Thoracic aorta (tissue), 2 donors: ENCODE measurements at regions not wholly inside any gene's neighbourhood (a gene's known extent, or its start where the extent isn't known, plus 50 kb on each side); places are given as distances from the start of the nearest gene placed in this dataset.

Source experiments
- ATAC-seq: fragments of 150-250 bp; one replicate; pipeline ENCODE4 v1.8.0; 2017; ENCODE audit warnings: low read depth; ENCODE audit not compliant: insufficient number of reproducible peaks, low FRiP score
- DNase-seq: peaks from one replicate; pipeline ENCODE4 v3.0.0-alpha.2; 2020; ENCODE audit warnings: low spot score
- H3K27ac ChIP-seq, 2 donors: fragments of 200-600 bp; sonication (generic); 1 replicate in 1 of 2; 2 replicates in 1 of 2; pipeline ENCODE4 v1.5.1; 2016; ENCODE audit warnings: mild to moderate bottlenecking in 2 of 2, moderate library complexity in 2 of 2
- H3K27me3 ChIP-seq: fragments of 200-600 bp; sonication (generic); replicated peaks from 2 replicates; pipeline ENCODE4 v1.6.0; 2016; ENCODE audit warnings: mild to moderate bottlenecking; ENCODE audit not compliant: insufficient read depth
- H3K36me3 ChIP-seq: fragments of 200-600 bp; sonication (generic); one replicate; pipeline ENCODE4 v1.5.1; 2016
- H3K4me1 ChIP-seq, 2 donors: fragments of 200-600 bp; sonication (generic); 1 replicate in 1 of 2; 2 replicates in 1 of 2; pipeline versions ENCODE4 v1.5.1 to v1.6.0; 2016; ENCODE audit warnings: low read depth in 2 of 2, mild to moderate bottlenecking in 1 of 2; ENCODE audit not compliant: control insufficient read depth in 1 of 2
- H3K4me3 ChIP-seq: fragments of 200-600 bp; sonication (generic); 2 replicates; pipeline ENCODE4 v1.5.1; 2016; ENCODE audit warnings: mild to moderate bottlenecking
- H3K9me3 ChIP-seq: fragments of 200-600 bp; sonication (generic); 2 replicates; pipeline ENCODE4 v1.5.1; 2016
- TF ChIP-seq, protein P1 (sequence below): fragments of 200-600 bp; sonication (generic); IDR thresholded peaks from one replicate; pipeline ENCODE4 v1.5.1; 2019; ENCODE audit warnings: antibody characterized with exemption

DNA sequence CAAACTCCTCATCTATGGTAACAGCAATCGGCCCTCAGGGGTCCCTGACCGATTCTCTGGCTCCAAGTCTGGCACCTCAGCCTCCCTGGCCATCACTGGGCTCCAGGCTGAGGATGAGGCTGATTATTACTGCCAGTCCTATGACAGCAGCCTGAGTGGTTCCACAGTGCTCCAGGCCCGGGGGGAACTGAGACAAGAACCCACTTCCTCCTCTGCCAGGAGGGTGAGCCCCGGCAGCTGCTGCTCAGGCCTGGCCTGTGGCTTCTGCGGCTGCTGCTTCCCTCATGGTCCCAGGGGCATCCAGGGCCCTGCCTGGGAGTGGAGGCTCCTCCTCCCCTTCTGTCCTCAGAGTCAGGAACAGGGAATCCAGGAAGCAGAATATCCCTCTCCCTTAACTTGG, 98.4 kb downstream of the ZNF280B start:
- no peaks in the 10 kb centered on the region for H3K27me3 ChIP-seq
- no peak for ATAC-seq

DNA sequence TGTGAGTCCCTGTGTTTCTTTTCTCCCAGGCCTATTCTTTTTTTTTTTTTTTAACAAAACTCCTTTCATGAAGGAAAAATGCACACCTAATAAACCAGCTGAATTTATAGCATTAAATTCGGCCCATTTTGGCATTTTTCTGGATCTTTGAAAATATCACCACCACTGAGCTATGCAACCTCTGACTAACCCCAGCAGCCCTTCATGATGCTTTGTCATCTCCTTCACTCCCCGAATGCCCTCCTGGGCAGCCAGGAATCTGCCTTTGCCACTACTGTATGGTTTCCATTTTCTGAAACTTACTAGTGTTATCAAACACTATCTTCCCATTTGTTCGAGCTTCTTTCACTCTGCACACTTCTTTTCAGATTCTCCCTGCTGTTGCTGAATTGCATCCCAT, 97.9 kb downstream of the ZNF280B start:
- TF ChIP-seq, protein P1, sequence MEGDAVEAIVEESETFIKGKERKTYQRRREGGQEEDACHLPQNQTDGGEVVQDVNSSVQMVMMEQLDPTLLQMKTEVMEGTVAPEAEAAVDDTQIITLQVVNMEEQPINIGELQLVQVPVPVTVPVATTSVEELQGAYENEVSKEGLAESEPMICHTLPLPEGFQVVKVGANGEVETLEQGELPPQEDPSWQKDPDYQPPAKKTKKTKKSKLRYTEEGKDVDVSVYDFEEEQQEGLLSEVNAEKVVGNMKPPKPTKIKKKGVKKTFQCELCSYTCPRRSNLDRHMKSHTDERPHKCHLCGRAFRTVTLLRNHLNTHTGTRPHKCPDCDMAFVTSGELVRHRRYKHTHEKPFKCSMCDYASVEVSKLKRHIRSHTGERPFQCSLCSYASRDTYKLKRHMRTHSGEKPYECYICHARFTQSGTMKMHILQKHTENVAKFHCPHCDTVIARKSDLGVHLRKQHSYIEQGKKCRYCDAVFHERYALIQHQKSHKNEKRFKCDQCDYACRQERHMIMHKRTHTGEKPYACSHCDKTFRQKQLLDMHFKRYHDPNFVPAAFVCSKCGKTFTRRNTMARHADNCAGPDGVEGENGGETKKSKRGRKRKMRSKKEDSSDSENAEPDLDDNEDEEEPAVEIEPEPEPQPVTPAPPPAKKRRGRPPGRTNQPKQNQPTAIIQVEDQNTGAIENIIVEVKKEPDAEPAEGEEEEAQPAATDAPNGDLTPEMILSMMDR = no peak
- ATAC-seq (no peak), DNase-seq (no peak)
- Histone ChIP-seq H3K4me3 (no peak overlapping the region), H3K27ac (no peak overlapping the region), H3K36me3 (no peaks in the 10 kb centered on the region), H3K4me1 (no peaks in the 10 kb centered on the region), H3K9me3 (no peaks in the 10 kb centered on the region), H3K27me3 (no peaks in the 10 kb centered on the region)

More for the DNA sequence above, 98.4 kb downstream of the ZNF280B start:
- DNase-seq = no peak
- Histone ChIP-seq H3K4me1 (no peaks in the 10 kb centered on the region), H3K36me3 (no peaks in the 10 kb centered on the region), H3K4me3 (no peak overlapping the region), H3K9me3 (no peaks in the 10 kb centered on the region), H3K27ac (no peak overlapping the region)
- TF ChIP-seq, protein P1 = no peak

DNA sequence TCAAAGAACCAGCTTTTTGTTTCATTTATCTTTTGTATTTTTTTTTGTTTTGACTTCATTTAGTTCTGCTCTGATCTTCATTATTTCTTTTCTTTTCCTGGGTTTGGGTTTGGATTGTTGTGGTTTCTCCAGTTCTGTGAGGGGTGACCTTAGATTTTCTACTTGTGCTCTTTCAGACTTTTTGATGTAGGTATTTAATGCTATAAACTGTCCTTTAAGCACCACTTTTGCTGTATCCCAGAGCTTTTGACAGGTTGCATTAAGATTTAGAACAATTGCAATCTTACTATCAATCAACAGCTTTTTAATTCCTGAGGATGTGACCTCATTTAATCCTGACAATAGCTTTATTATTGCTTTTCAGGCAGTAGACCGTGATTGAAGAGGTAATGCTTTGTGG, 94.3 kb downstream of the ZNF280B start:
- no peak for DNase-seq
- no peaks in the 10 kb centered on the region for H3K27me3 ChIP-seq
- no peak overlapping the region for H3K4me3 ChIP-seq
- H3K4me1 ChIP-seq = no peaks in the 10 kb centered on the region
- no peaks in the 10 kb centered on the region for H3K36me3 ChIP-seq
- H3K9me3 ChIP-seq = no peaks in the 10 kb centered on the region
- no peak overlapping the region for H3K27ac ChIP-seq
- TF ChIP-seq, protein P1 = no peak
- no peak for ATAC-seq

DNA sequence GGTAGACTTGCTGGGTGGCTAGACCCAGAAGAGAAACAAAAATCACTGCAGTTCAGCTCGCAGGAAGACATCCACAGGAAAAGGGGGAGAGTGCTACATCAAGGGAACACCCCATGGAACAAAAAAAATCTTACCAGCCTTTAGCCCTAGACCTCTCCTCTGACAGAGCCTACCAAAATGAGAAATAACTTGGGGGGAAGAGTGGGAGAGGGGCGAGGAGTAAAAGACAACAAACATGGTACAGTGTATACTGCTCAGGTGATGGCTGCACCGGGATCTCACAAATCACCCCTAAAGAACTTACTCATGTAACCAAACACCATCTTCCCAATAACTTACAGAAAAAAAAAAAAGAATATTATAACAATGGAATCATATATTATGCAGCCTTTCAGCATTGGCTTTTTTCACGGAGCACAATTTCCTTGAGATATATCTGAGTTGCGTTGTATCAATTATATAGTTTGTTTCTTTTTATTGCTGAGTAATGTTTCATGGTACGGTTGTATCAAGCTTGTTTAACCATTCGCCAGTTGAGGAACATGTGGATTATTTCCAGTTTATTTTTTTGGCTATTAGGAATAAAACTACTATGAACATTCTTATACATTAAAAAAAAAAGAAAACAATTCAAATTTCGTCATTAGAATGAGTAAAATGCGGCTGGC, 90.9 kb downstream of the ZNF280B start:
- TF ChIP-seq, protein P1 = no peak
- Histone ChIP-seq H3K36me3 (no peaks in the 10 kb centered on the region), H3K27ac (no peak overlapping the region), H3K27me3 (no peaks in the 10 kb centered on the region), H3K4me3 (no peak overlapping the region), H3K9me3 (no peaks in the 10 kb centered on the region), H3K4me1 (no peaks in the 10 kb centered on the region)
- DNase-seq = no peak
- ATAC-seq = no peak

DNA sequence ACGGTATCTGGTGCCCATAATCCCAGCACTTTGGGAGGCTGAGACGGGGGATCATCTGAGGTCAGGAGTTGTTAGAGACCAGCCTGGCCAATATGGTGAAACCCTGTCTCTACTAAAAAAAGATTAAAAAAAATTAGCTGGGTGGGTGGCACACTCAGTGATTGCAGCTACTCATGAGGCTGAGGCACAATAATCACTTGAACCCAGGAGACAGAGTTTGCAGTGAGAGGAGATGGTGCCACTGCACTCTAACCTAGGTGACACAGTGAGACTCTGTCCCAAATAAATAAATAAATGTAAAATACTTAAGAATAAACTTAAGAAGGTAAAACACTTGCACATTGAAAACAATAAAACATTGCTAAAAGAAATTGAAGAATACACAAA, 90.4 kb downstream of the ZNF280B start:
- TF ChIP-seq, protein P1 = no peak
- H3K27ac ChIP-seq = no peak overlapping the region
- no peaks in the 10 kb centered on the region for H3K36me3 ChIP-seq
- H3K4me1 ChIP-seq = no peaks in the 10 kb centered on the region
- DNase-seq = no peak
- no peaks in the 10 kb centered on the region for H3K9me3 ChIP-seq
- no peak for ATAC-seq
- H3K27me3 ChIP-seq = no peaks in the 10 kb centered on the region
- no peak overlapping the region for H3K4me3 ChIP-seq
